Right atrium auricular region (tissue), 2 donors: ENCODE measurements at regions not wholly inside any gene's neighbourhood (a gene's known extent, or its start where the extent isn't known, plus 50 kb on each side); places are given as distances from the start of the nearest gene placed in this dataset.

Source experiments
- DNase-seq: peaks from one replicate; pipeline ENCODE4 v3.0.0-alpha.2; 2019; ENCODE audit warnings: low spot score
- H3K27ac ChIP-seq, 2 donors: fragments of 200-600 bp; sonication (generic); 1 replicate in 1 of 2; 2 replicates in 1 of 2; pipeline ENCODE4 v1.5.1; 2016 to 2019
- H3K27me3 ChIP-seq, 2 donors: fragments of 200-600 bp; sonication (generic); one replicate each; pipeline versions ENCODE4 v1.5.1 to v1.6.0; 2017 to 2019
- H3K36me3 ChIP-seq: fragments of 200-600 bp; sonication (generic); one replicate; pipeline ENCODE4 v1.5.1; 2016
- H3K4me1 ChIP-seq, 2 donors: fragments of 200-600 bp; sonication (generic); one replicate each; pipeline versions ENCODE4 v1.5.1 to v1.6.0; 2017 to 2019
- H3K4me3 ChIP-seq, 2 donors: fragments of 200-600 bp; sonication (generic); 1 replicate in 1 of 2; 2 replicates in 1 of 2; pipeline ENCODE4 v1.5.1; 2017 to 2019; ENCODE audit warnings: mild to moderate bottlenecking in 1 of 2, moderate library complexity in 1 of 2
- H3K9me3 ChIP-seq, 2 donors: fragments of 200-600 bp; sonication (generic); one replicate each; pipeline ENCODE4 v1.5.1; 2019
- TF ChIP-seq, protein P1 (sequence below), 2 donors: fragments of 200-600 bp; sonication (generic); IDR thresholded peaks; one replicate each; pipeline ENCODE4 v1.5.1; 2019; ENCODE audit warnings: antibody characterized with exemption in 2 of 2

DNA sequence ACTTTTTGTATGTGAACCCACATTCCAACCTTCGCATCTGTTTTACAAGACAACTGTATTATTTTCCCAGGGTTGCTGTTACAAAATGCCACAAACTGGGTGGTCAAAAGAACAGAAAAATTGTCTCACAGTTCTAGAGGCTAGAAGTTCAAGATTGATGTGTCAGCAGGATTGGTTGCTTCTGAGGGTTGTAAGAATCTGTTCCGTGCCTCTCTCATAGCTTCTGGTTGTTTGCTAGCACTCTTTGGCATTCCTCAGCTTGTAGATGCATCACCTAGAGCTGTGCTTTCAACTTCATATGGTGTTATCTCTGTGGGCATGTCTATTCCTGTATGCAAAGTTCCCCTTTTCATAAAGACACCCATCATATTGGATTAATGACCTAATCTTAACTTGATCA is 1067.2 kb downstream of the EPHA7 start:
- Histone ChIP-seq H3K27me3 (no peaks in the 10 kb centered on the region), H3K4me1 (no peaks in the 10 kb centered on the region), H3K4me3 (no peak overlapping the region), H3K36me3 (no peaks in the 10 kb centered on the region), H3K9me3 (no peaks in the 10 kb centered on the region), H3K27ac (no peak overlapping the region)
- TF ChIP-seq, protein P1, sequence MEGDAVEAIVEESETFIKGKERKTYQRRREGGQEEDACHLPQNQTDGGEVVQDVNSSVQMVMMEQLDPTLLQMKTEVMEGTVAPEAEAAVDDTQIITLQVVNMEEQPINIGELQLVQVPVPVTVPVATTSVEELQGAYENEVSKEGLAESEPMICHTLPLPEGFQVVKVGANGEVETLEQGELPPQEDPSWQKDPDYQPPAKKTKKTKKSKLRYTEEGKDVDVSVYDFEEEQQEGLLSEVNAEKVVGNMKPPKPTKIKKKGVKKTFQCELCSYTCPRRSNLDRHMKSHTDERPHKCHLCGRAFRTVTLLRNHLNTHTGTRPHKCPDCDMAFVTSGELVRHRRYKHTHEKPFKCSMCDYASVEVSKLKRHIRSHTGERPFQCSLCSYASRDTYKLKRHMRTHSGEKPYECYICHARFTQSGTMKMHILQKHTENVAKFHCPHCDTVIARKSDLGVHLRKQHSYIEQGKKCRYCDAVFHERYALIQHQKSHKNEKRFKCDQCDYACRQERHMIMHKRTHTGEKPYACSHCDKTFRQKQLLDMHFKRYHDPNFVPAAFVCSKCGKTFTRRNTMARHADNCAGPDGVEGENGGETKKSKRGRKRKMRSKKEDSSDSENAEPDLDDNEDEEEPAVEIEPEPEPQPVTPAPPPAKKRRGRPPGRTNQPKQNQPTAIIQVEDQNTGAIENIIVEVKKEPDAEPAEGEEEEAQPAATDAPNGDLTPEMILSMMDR (IDR thresholded peaks at IDR 0.05): no peak
- no peak for DNase-seq

DNA sequence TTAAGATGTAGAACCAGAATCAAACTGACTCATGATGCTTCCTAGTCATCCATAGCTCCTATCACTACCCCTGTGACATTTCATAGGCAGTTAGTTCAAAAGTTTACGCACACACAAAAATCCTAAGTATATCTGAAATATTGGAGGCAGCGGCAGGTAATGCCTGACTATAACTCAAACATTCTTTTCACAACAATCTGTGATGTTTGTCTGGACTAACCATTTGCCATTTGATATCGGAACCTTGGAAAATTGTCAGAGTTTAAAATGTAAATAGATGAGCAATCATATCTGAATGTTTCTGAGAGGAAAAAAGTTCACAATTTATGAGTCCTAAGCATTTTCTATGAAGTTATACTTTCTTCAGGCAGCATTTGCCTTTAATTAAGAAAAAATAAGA is 1078.2 kb downstream of the EPHA7 start:
- H3K36me3 ChIP-seq: no peaks in the 10 kb centered on the region
- no peaks in the 10 kb centered on the region for H3K4me1 ChIP-seq
- TF ChIP-seq, protein P1 (IDR thresholded peaks at IDR 0.05): no peak
- no peak for DNase-seq
- no peak overlapping the region for H3K27ac ChIP-seq
- no peaks in the 10 kb centered on the region for H3K27me3 ChIP-seq
- peaks cover 0 to 4% of the 10 kb centered on the region in 2 donors for H3K9me3 ChIP-seq
- H3K4me3 ChIP-seq: no peak overlapping the region

- H3K36me3 ChIP-seq: no peaks in the 10 kb centered on the region
- peaks cover 0 to 3% of the 10 kb centered on the region in 2 donors for H3K9me3 ChIP-seq
- no peaks in the 10 kb centered on the region for H3K4me1 ChIP-seq
- H3K4me3 ChIP-seq: no peak overlapping the region
- H3K27ac ChIP-seq: no peak overlapping the region
- TF ChIP-seq, protein P1 (IDR thresholded peaks at IDR 0.05): no peak
- no peaks in the 10 kb centered on the region for H3K27me3 ChIP-seq
- DNase-seq: no peak
These were observed 1079.3 kb downstream of the EPHA7 start for GRCh38 chr6:92339936-92340640.

- Histone ChIP-seq H3K36me3 (no peaks in the 10 kb centered on the region), H3K27me3 (no peaks in the 10 kb centered on the region), H3K9me3 (no peaks in the 10 kb centered on the region), H3K4me1 (no peaks in the 10 kb centered on the region), H3K27ac (no peak overlapping the region), H3K4me3 (no peak overlapping the region)
- DNase-seq: no peak
- TF ChIP-seq, protein P1 (IDR thresholded peaks at IDR 0.05): no peak
These were observed 1081.8 kb downstream of the EPHA7 start for GRCh38 chr6:92337571-92337970.

GRCh38 chr6:92329208-92329847 is 1090.0 kb downstream of the EPHA7 start:
- no peaks in the 10 kb centered on the region for H3K36me3 ChIP-seq
- no peaks in the 10 kb centered on the region for H3K9me3 ChIP-seq
- H3K4me3 ChIP-seq: no peak overlapping the region
- no peak overlapping the region for H3K27ac ChIP-seq
- DNase-seq: no peak
- TF ChIP-seq, protein P1 (IDR thresholded peaks at IDR 0.05): no peak
- H3K27me3 ChIP-seq: no peaks in the 10 kb centered on the region
- no peaks in the 10 kb centered on the region for H3K4me1 ChIP-seq
